Posterior vena cava (tissue), 2 donors: ENCODE measurements at regions not wholly inside any gene's neighbourhood (a gene's known extent, or its start where the extent isn't known, plus 50 kb on each side); places are given as distances from the start of the nearest gene placed in this dataset.

Source experiments
- DNase-seq: peaks from one replicate; pipeline ENCODE4 v3.0.0-alpha.2; 2020; ENCODE audit warnings: low spot score
- intact Hi-C, 2 donors: fragments of 100-400 bp; cut with DNase I; formaldehyde crosslinking; loops; one replicate each; pipeline versions ENCODE4 v1.14.1 to v1.14.2; 2022 to 2023
- donor health status: DM: yes; HTN: yes; CAD: no.
- donor health status: DM: yes; HTN: yes; CAD: no.

DNA sequence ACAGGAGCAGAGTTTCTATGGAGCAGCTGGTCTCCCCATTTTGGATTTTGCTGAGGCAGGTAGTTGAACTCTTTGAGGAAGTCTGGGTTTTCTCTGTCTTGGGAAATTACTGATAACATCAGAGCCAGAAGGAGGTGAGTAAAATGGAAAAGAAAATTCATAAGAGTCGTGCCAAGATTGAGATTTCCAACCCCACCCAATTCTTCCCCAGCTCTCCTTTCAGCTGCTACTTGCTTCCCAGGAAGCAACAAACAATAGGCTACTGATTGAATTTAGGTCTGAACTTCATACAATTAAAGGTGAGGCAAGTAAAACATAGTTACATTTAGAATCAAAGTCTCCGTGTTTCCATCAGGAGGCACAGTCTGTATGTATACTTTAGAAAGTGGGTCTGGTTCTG, 54.6 kb upstream of the EOLA2 start:
- intact Hi-C loops: no loop called here
- DNase-seq: no peak

GRCh38 chrX:149993989-149994388, 55.7 kb upstream of the EOLA2 start:
- intact Hi-C loops: no loop called here
- DNase-seq: no peak

- DNase-seq: no peak
- intact Hi-C loops: no loop called here
Observed at GRCh38 chrX:149996515-149996914, 58.2 kb upstream of the EOLA2 start.

GRCh38 chrX:150005027-150005426, 66.7 kb upstream of the EOLA2 start:
- DNase-seq: no peak
- intact Hi-C loops: no loop called here

DNA sequence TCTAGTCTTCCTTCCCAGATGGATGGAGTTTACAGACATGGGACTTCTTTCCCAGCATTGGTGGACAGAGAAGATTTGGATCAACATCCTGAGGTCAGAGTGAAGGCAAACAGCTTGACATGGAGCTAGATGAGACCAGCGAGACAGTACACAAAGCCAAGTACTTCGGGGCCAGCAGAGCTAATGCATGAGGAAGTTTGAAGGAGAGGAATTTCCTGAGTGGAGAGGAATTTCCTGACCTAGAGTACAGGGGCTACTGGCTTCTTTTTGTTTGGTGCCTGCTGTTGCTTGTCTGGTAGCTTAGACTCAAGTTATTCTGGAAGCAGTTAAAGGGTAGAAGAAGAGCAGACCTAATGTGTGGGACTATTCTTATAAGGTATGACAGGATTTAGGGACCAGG, 69.1 kb upstream of the EOLA2 start:
- no peak for DNase-seq
- intact Hi-C loops: no loop called here

- intact Hi-C loops: no loop called here
- DNase-seq: no peak
Observed at GRCh38 chrX:150012647-150013381, 74.5 kb upstream of the EOLA2 start.

DNA sequence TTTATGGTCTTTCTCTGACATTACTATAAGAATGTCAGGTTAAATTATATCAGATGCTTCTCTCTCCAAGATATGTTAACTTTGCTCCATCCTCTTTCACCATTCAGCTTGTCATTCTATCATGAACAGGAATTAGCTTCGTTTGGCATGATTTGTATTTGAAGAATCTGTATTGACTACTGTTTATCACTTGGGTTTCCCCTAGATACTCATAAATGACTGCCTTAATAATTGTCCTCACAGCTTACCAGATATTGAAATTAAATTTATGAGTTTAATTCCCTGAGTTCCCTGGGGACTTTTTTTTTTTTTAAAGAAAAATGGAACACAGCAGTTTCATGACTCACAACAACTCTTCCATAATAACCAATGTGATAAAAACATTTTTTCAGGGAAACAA, 76.2 kb upstream of the EOLA2 start:
- intact Hi-C loops: no loop called here

DNA sequence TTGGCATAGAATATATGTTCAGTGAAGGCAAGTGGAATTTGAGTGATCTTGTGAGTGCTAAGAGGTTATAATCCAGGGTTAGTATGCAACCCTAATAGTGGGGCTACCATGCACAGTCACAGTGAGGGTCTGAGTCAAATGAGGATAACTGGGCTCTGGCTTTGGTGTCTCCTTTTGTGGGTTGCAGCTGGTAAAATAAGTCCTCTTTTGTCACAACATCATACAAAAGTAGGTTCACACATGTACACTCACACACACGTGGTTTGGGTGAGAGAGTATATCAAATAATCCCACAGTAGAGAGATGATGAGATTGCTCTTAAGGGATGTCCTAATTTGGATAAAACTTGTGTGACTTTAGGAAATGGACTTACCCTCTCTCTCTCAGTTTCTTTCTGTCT, 79.6 kb upstream of the EOLA2 start:
- intact Hi-C loops: no loop called here
- DNase-seq: no peak

More for the DNA sequence above, 76.2 kb upstream of the EOLA2 start:
- DNase-seq: no peak

- intact Hi-C loops: no loop called here
- DNase-seq: no peak
Observed at GRCh38 chrX:150018931-150019361, 80.7 kb upstream of the EOLA2 start.

DNA sequence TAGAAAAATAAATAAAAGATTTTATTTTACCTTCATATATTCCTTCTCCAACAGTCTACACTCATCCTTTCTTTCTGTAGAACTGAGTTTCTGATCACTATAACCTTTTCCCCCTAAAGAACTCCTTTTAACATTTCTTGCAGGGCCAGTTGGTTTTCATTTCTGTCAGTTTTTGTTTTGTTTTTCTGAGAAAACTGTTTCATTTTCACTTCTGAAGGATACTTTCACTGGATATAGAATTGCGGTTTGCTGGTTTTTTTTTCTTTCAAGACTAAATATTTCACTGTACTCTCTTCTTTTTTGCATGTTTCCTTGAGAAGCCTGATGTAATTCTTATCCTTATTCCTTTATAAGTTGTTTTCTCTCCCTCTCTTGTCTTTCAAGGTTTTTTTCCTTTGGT, 90.4 kb upstream of the EOLA2 start:
- intact Hi-C loops: no loop called here
- no peak for DNase-seq

- no peak for DNase-seq
- intact Hi-C loops: no loop called here
Observed at GRCh38 chrX:150032742-150033141, 94.5 kb upstream of the EOLA2 start.

- no peak for DNase-seq
- intact Hi-C loops: no loop called here
Observed at GRCh38 chrX:150034788-150035187, 96.5 kb upstream of the EOLA2 start.

DNA sequence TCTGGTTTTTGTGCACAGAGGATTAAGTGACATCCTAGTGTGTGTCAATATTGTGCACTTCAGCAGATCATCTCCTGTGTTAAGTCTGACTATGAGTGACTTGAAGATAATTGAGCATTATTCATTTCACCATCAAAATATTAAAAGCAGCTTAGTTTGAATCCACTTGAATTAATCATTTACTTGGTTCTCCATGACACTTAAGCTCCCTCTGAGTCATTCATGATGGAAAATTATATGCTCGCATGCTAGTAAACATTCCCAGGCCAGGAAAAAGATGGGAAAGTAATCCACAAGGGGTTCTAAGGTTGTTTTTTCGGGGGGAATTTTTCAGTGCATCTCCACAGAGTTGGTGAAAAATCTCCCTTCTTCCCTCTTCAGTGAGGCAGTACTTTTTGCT, 97.2 kb upstream of the EOLA2 start:
- intact Hi-C loops: no loop called here
- no peak for DNase-seq

DNA sequence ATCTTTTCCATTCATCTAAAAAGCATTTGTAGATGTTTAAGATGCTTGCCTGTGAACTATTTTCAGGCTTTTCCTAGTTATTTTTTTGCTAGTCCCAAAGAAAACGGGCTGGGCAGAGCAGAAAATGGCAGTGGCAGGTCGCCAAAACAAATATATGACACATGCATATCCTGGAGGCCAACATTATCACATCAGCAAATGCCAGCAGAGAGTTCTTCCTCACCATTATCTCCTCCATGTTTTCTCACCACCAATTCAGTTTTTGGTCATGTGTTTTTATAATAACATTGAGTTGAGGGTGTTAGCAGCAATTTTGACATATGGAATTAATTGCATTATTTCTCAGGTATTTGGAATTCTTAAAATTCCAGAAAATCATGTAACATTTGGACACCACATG, 97.9 kb upstream of the EOLA2 start:
- intact Hi-C loops: no loop called here
- DNase-seq: no peak

- intact Hi-C loops: no loop called here
- no peak for DNase-seq
Observed at GRCh38 chrX:150036641-150037040, 98.3 kb upstream of the EOLA2 start.

DNA sequence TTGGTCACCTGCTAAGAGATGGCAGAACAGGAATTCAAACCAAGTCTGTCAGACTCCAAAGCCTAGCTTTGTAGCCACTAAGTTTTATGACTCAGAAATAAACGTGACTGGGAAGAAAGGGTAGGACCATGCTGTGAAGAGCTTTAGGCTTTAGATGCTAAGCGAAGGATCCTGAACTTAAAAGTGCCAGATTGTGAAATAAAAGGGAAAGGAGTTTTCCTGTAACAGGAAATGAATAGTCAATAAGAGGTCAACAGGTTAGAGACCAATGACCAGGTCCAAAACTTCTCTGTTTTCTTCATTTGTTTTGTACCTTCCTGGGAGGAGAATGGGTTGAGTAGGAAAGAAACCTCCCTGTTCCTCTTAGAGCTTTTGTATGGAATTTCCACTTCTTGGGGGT, 98.8 kb upstream of the EOLA2 start:
- no peak for DNase-seq

DNA sequence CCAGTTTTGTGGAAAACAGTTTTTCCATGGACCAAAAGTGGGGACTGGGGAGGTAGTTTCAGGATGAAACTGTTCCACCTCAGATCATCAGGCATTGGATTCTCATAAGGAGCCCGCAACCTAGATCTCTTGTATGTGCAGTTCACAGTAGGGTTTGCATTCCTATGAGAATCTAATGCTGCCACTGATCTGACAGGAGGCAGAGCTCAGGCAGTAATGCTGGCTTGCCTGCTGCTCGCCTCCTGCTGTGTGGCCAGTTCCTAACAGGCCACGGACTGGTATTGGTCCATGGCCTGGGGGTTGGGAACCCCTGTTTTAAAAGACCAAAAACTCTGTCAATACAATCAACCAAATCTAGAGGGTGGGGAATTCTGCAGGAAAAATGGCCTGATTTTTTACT, 100.0 kb upstream of the EOLA2 start:
- no peak for DNase-seq
- intact Hi-C loops: no loop called here

More for the DNA sequence above, 98.8 kb upstream of the EOLA2 start:
- intact Hi-C loops: no loop called here

GRCh38 chrX:150038986-150039599, 100.8 kb upstream of the EOLA2 start:
- intact Hi-C loops: no loop called here
- no peak for DNase-seq

- intact Hi-C loops: no loop called here
- DNase-seq: no peak
Observed at GRCh38 chrX:150041208-150041607, 102.9 kb upstream of the EOLA2 start.

- intact Hi-C loops: no loop called here
- no peak for DNase-seq
Observed at GRCh38 chrX:150044556-150044955, 106.3 kb upstream of the EOLA2 start.

GRCh38 chrX:150047818-150048217, 109.5 kb upstream of the EOLA2 start:
- intact Hi-C loops: no loop called here

More at GRCh38 chrX:150047818-150048217, 109.5 kb upstream of the EOLA2 start:
- no peak for DNase-seq
